Astrocyte of the cerebellum (primary cell): ENCODE measurements at regions not wholly inside any gene's neighbourhood (a gene's known extent, or its start where the extent isn't known, plus 50 kb on each side); places are given as distances from the start of the nearest gene placed in this dataset.

Experiments
- DNase-seq: peaks from one replicate; pipeline ENCODE4 v3.0.0-alpha.2; 2011; ENCODE audit warnings: low read depth
- H3K4me3 ChIP-seq: 2 replicates; pipeline ENCODE4 v1.5.1; 2011; ENCODE audit warnings: mild to moderate bottlenecking, low read depth, low read length, moderate library complexity
- CTCF ChIP-seq: IDR thresholded peaks from 2 replicates; pipeline ENCODE4 v1.5.1; 2012; ENCODE audit warnings: low read length, low read depth, moderate library complexity, mild to moderate bottlenecking; ENCODE audit errors: missing control alignments
- in situ Hi-C: cut with HindIII; loops from 2 replicates; pipeline ENCODE4 v1.10.0; 2017; ENCODE audit warnings: low sequenced_read_pairs

GRCh38 chr2:236847023-236847422 lies 238.7 kb upstream of the COPS8 start:
- DNase-seq, result no peak
- in situ Hi-C loops, result no loop called here
- H3K4me3 ChIP-seq, result no peak overlapping the region
- no peak for TF ChIP-seq CTCF

- H3K4me3 ChIP-seq, result no peak overlapping the region
- in situ Hi-C loops, result no loop called here
- no peak for TF ChIP-seq CTCF
- no peak for DNase-seq
These were observed 238.0 kb upstream of the COPS8 start for GRCh38 chr2:236847538-236848263.

- no peak for TF ChIP-seq CTCF
- H3K4me3 ChIP-seq, result no peak overlapping the region
- in situ Hi-C loops, result no loop called here
- no peak for DNase-seq
These were observed 237.2 kb upstream of the COPS8 start for GRCh38 chr2:236848501-236848900.

- no peak overlapping the region for H3K4me3 ChIP-seq
- in situ Hi-C loops, result no loop called here
- no peak for TF ChIP-seq CTCF
- no peak for DNase-seq
These were observed 236.2 kb upstream of the COPS8 start for GRCh38 chr2:236849508-236849907.

- TF ChIP-seq CTCF, result no peak
- in situ Hi-C loops, result no loop called here
- no peak for DNase-seq
- no peak overlapping the region for H3K4me3 ChIP-seq
These were observed 235.7 kb upstream of the COPS8 start for GRCh38 chr2:236849940-236850339.

GRCh38 chr2:236851187-236851586 lies 234.5 kb upstream of the COPS8 start:
- DNase-seq, result no peak
- TF ChIP-seq CTCF, result no peak
- in situ Hi-C loops, result no loop called here
- H3K4me3 ChIP-seq, result no peak overlapping the region
